Neutrophil (primary cell): ENCODE measurements at regions not wholly inside any gene's neighbourhood (a gene's known extent, or its start where the extent isn't known, plus 50 kb on each side); places are given as distances from the start of the nearest gene placed in this dataset.

Experiments
- H3K27ac ChIP-seq: fragments of 200-600 bp; sonication (generic); 2 replicates; pipeline ENCODE4 v1.5.1; 2016; ENCODE audit warnings: mild to moderate bottlenecking, moderate library complexity
- H3K27me3 ChIP-seq: fragments of 200-600 bp; sonication (generic); 2 replicates; pipeline ENCODE4 v1.6.0; 2016; ENCODE audit warnings: mild to moderate bottlenecking
- H3K36me3 ChIP-seq: fragments of 200-600 bp; sonication (generic); 2 replicates; pipeline ENCODE4 v1.5.1; 2017
- H3K4me1 ChIP-seq, 2 experiments: fragments of 200-600 bp in 1 of 2; sonication (generic) in 1 of 2; 1 replicate in 1 of 2; 2 replicates in 1 of 2; pipeline versions ENCODE4 v1.5.1 to v1.6.1; 2013 to 2016; ENCODE audit warnings: low read depth in 1 of 2, low read length in 1 of 2, mild to moderate bottlenecking in 1 of 2, moderate library complexity in 1 of 2; ENCODE audit not compliant: control insufficient read depth in 1 of 2, insufficient read depth in 1 of 2
- H3K4me3 ChIP-seq, 2 experiments: fragments of 200-600 bp in 1 of 2; sonication (generic) in 1 of 2; 1 replicate in 1 of 2; 2 replicates in 1 of 2; pipeline ENCODE4 v1.5.1; 2013 to 2016; ENCODE audit warnings: low read depth in 1 of 2, low read length in 1 of 2, mild to moderate bottlenecking in 1 of 2, moderate library complexity in 1 of 2
- H3K9me3 ChIP-seq: fragments of 200-600 bp; sonication (generic); 2 replicates; pipeline ENCODE4 v1.5.1; 2016
- TF ChIP-seq, protein P1 (sequence below): fragments of 200-600 bp; sonication (generic); IDR thresholded peaks from 2 replicates; pipeline ENCODE4 v1.5.1; 2016; ENCODE audit warnings: antibody characterized with exemption

DNA sequence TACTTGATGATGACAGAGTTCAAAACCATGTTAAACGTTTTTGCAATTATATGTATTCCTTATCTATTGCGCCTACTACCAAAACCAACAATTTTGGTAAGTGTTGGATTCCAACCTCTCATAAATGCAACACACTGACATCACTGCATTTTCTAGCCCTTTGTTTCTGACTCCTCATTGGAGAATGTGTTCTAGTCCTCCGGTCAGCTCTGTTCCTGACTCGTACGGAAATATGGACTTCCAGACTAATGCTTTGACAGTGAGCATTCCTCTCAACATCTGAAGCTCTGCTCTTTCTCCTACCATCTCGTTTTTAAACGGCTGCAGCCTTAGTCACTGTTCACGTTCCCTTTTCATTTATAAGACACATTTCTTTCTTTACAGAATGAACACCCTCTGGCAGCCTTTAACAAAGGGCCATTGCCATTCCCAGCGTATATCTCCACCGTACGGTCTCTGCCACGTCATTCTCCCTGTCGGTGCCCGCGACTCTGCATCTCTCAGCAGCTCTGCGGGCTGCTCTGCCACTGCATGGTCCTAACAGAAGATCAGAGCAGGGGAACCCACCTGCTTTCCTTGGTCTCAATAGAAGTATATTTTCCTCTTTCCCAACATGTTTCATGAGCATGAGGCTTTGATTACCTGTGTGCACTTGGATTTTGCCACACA is 103.0 kb upstream of the SYNDIG1 start:
- Histone ChIP-seq H3K27ac (no peak overlapping the region), H3K9me3 (no peaks in the 10 kb centered on the region), H3K36me3 (no peaks in the 10 kb centered on the region), H3K27me3 (no peaks in the 10 kb centered on the region), H3K4me1 (no peaks in the 10 kb centered on the region), H3K4me3 (no peak overlapping the region)
- TF ChIP-seq, protein P1, sequence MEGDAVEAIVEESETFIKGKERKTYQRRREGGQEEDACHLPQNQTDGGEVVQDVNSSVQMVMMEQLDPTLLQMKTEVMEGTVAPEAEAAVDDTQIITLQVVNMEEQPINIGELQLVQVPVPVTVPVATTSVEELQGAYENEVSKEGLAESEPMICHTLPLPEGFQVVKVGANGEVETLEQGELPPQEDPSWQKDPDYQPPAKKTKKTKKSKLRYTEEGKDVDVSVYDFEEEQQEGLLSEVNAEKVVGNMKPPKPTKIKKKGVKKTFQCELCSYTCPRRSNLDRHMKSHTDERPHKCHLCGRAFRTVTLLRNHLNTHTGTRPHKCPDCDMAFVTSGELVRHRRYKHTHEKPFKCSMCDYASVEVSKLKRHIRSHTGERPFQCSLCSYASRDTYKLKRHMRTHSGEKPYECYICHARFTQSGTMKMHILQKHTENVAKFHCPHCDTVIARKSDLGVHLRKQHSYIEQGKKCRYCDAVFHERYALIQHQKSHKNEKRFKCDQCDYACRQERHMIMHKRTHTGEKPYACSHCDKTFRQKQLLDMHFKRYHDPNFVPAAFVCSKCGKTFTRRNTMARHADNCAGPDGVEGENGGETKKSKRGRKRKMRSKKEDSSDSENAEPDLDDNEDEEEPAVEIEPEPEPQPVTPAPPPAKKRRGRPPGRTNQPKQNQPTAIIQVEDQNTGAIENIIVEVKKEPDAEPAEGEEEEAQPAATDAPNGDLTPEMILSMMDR = no peak

DNA sequence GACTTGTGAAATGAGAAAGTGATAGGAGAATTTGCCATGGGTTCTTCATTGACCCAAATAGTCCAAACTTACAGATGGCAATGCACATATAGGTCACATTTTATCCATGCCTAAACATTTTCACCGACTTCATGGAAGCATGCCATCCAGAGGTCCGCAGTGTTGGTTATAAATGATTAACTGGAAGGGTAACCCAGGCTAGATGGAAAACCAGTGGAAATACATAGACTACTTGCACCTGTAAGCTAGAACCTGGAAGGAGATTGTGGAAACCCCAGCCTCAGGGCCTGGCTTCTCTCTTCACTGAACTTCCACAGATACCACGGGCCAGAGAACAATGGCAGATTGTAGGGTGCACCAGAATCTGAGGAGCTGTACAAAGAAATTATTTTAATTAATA is 103.8 kb upstream of the SYNDIG1 start:
- H3K4me1 ChIP-seq = no peaks in the 10 kb centered on the region
- H3K36me3 ChIP-seq = no peaks in the 10 kb centered on the region
- no peaks in the 10 kb centered on the region for H3K9me3 ChIP-seq
- TF ChIP-seq, protein P1 = no peak
- no peak overlapping the region for H3K27ac ChIP-seq
- no peaks in the 10 kb centered on the region for H3K27me3 ChIP-seq
- no peak overlapping the region for H3K4me3 ChIP-seq

DNA sequence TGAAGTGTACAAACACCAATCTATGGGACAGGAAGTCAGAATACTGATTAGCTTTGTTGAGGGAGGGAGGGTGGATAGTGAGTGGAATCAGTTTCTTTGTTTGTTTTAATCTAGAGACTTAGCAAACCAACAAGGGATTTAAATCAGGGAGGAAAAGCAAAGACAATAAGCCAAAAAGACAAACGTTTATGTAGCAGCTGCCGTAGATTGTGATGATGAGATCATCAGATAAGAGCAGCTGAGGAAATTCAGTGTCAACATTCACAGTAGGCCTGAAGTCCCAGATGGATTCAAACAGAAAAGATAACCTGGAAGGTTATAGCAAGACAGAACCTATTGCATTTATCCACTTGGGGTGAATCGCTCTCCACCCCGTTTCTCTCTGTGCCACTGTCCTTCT is 104.9 kb upstream of the SYNDIG1 start:
- H3K4me3 ChIP-seq = no peak overlapping the region
- no peaks in the 10 kb centered on the region for H3K9me3 ChIP-seq
- H3K4me1 ChIP-seq = no peaks in the 10 kb centered on the region
- TF ChIP-seq, protein P1 = no peak
- H3K36me3 ChIP-seq = no peaks in the 10 kb centered on the region
- no peaks in the 10 kb centered on the region for H3K27me3 ChIP-seq
- H3K27ac ChIP-seq = no peak overlapping the region

DNA sequence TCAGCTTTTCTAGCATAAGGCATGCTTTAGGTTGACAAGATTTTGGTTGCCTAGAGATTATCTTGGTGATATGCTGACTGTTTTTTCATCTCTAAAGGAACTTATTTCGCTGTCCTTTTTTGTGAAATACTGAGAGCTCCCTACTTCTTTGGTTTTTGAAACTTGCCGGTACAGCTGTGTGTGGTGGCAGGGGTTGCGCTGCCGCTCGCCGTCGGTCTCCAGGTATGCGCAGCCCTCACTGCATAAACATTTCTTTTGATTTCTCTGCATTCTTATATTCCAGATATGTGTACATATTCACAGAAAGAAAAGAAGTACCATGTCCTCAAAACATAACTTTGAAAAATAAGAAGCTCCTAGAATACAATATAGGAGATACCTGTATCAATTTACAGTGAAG is 106.4 kb upstream of the SYNDIG1 start:
- H3K4me1 ChIP-seq = no peaks in the 10 kb centered on the region
- H3K27ac ChIP-seq = no peak overlapping the region
- no peaks in the 10 kb centered on the region for H3K27me3 ChIP-seq
- H3K4me3 ChIP-seq = no peak overlapping the region
- H3K36me3 ChIP-seq = no peaks in the 10 kb centered on the region
- H3K9me3 ChIP-seq = no peaks in the 10 kb centered on the region
- TF ChIP-seq, protein P1 = no peak

DNA sequence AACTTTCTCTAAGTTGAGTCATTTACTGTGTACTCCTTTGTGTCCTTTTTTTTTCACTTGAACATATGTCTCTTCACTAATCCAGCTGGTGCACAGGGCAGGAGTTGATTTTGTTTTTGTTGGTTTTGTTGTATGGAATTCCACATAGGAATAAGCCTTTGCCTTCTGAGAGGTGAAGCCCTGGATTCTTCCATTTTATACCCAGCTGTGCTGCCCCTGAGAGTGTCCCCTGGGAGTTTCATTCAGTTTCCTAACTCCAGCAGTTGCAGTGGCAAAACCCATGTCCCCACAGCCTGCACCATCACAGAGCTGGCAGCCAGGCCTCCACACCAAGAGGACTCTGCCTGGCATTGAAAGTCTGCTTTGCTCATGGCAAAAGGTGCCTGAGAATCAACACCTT is 107.3 kb upstream of the SYNDIG1 start:
- TF ChIP-seq, protein P1 = no peak
- Histone ChIP-seq H3K27ac (no peak overlapping the region), H3K4me1 (no peaks in the 10 kb centered on the region), H3K4me3 (no peak overlapping the region), H3K9me3 (no peaks in the 10 kb centered on the region), H3K27me3 (no peaks in the 10 kb centered on the region), H3K36me3 (no peaks in the 10 kb centered on the region)
